Right atrium auricular region (tissue), 2 donors: ENCODE measurements at regions not wholly inside any gene's neighbourhood (a gene's known extent, or its start where the extent isn't known, plus 50 kb on each side); places are given as distances from the start of the nearest gene placed in this dataset.

Source experiments
- DNase-seq: peaks from one replicate; pipeline ENCODE4 v3.0.0-alpha.2; 2019; ENCODE audit warnings: low spot score
- H3K27ac ChIP-seq, 2 donors: fragments of 200-600 bp; sonication (generic); 1 replicate in 1 of 2; 2 replicates in 1 of 2; pipeline ENCODE4 v1.5.1; 2016 to 2019
- H3K27me3 ChIP-seq, 2 donors: fragments of 200-600 bp; sonication (generic); one replicate each; pipeline versions ENCODE4 v1.5.1 to v1.6.0; 2017 to 2019
- H3K36me3 ChIP-seq: fragments of 200-600 bp; sonication (generic); one replicate; pipeline ENCODE4 v1.5.1; 2016
- H3K4me1 ChIP-seq, 2 donors: fragments of 200-600 bp; sonication (generic); one replicate each; pipeline versions ENCODE4 v1.5.1 to v1.6.0; 2017 to 2019
- H3K4me3 ChIP-seq, 2 donors: fragments of 200-600 bp; sonication (generic); 1 replicate in 1 of 2; 2 replicates in 1 of 2; pipeline ENCODE4 v1.5.1; 2017 to 2019; ENCODE audit warnings: mild to moderate bottlenecking in 1 of 2, moderate library complexity in 1 of 2
- H3K9me3 ChIP-seq, 2 donors: fragments of 200-600 bp; sonication (generic); one replicate each; pipeline ENCODE4 v1.5.1; 2019
- CTCF ChIP-seq, 2 donors: fragments of 200-600 bp; sonication (generic); IDR thresholded peaks; one replicate each; pipeline ENCODE4 v1.5.1; 2019; ENCODE audit warnings: antibody characterized with exemption in 2 of 2

GRCh38 chr2:37493425-37493824 lies 149.0 kb downstream of the QPCT start:
- Histone ChIP-seq H3K36me3 (no peaks in the 10 kb centered on the region), H3K4me3 (no peak overlapping the region), H3K27ac (no peak overlapping the region), H3K9me3 (peaks cover 0 to 11% of the 10 kb centered on the region in 2 donors), H3K27me3 (no peaks in the 10 kb centered on the region), H3K4me1 (no peaks in the 10 kb centered on the region)
- no peak for DNase-seq
- TF ChIP-seq CTCF (IDR thresholded peaks at IDR 0.05): no peak

DNA sequence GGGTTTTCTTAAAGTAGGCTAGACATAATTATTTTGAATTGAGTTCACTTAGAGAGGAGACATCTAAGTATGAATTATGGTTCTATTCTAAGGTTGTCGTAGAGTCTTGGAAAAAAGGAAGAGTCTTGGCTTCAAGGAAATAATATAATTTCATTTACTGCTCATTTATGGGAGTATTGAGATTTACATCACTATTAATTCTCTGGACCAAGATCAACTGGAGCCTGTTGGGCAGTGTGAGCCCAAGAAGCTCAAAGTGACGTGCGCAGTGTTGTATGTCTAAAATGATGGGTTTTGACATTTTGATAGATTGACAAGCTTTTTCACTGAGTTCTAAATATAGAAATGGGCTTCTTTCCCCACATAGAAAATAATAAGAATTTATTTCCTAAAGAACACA lies 154.7 kb downstream of the QPCT start:
- DNase-seq: no peak
- H3K36me3 ChIP-seq: no peaks in the 10 kb centered on the region
- H3K4me3 ChIP-seq: no peak overlapping the region
- no peak for TF ChIP-seq CTCF (IDR thresholded peaks at IDR 0.05)
- no peaks in the 10 kb centered on the region for H3K27me3 ChIP-seq
- H3K9me3 ChIP-seq: peaks cover 0 to 9% of the 10 kb centered on the region in 2 donors
- no peak overlapping the region for H3K27ac ChIP-seq
- no peaks in the 10 kb centered on the region for H3K4me1 ChIP-seq

- Histone ChIP-seq H3K9me3 (peaks cover 0 to 9% of the 10 kb centered on the region in 2 donors), H3K27ac (no peak overlapping the region), H3K4me1 (no peaks in the 10 kb centered on the region), H3K36me3 (no peaks in the 10 kb centered on the region), H3K4me3 (no peak overlapping the region), H3K27me3 (no peaks in the 10 kb centered on the region)
- no peak for DNase-seq
- no peak for TF ChIP-seq CTCF (IDR thresholded peaks at IDR 0.05)
These were observed 155.6 kb downstream of the QPCT start for GRCh38 chr2:37500031-37500430.

DNA sequence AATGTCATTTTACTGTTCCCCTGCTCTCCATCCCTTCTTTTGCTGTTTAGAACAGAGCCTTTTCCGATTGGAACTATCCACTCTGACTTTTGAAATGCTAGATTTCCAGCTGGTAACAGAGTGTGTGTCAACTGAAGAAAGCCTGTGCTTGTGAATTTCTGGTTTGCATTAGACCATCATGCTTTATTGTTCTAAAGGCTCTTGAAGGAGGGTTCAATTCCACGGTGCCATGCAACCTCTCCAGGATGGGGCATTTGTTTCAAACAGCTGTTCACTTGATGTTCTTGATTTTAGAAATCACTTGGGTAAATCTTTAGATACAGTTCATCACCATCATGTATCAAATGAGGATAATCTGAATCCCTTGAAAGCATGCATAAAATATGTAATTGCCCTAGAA lies 156.7 kb downstream of the QPCT start:
- no peak for DNase-seq
- H3K4me3 ChIP-seq: no peak overlapping the region
- H3K27ac ChIP-seq: no peak overlapping the region

GRCh38 chr2:37506407-37507050 lies 162.1 kb downstream of the QPCT start:
- Histone ChIP-seq H3K27me3 (no peaks in the 10 kb centered on the region), H3K4me1 (peaks cover 0 to 20% of the 10 kb centered on the region in 2 donors), H3K36me3 (no peaks in the 10 kb centered on the region), H3K27ac (peak overlapping the region; percentile 79 to 89), H3K4me3 (no peak overlapping the region), H3K9me3 (no peaks in the 10 kb centered on the region)
- TF ChIP-seq CTCF (IDR thresholded peaks at IDR 0.05): no peak
- no peak for DNase-seq

More for the DNA sequence above, 156.7 kb downstream of the QPCT start:
- Histone ChIP-seq H3K9me3 (peaks cover 0 to 9% of the 10 kb centered on the region in 2 donors), H3K27me3 (no peaks in the 10 kb centered on the region), H3K36me3 (no peaks in the 10 kb centered on the region), H3K4me1 (no peaks in the 10 kb centered on the region)
- TF ChIP-seq CTCF (IDR thresholded peaks at IDR 0.05): no peak

DNA sequence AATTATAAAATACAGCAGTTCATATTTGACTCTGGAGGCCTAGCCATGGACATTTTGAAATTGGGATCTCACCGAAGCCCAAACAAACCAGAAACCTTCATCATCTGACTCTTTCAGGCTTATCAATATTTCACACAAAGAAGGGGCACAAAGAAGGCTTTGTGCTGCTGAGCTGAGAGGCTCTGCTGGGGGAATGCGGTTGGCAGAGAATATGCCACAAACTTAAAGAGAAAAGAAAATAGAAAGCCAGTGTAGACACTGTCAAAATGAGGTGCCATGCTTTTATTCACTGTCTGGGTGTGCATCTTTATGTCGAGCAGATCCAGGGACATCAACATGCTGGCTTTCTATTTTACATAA lies 162.6 kb downstream of the QPCT start:
- H3K4me3 ChIP-seq: no peak overlapping the region
- peaks cover 0 to 20% of the 10 kb centered on the region in 2 donors for H3K4me1 ChIP-seq
- H3K27me3 ChIP-seq: no peaks in the 10 kb centered on the region
- no peaks in the 10 kb centered on the region for H3K36me3 ChIP-seq
- H3K27ac ChIP-seq: peak overlapping the region; percentile 79 to 89
- DNase-seq: no peak
- no peak for TF ChIP-seq CTCF (IDR thresholded peaks at IDR 0.05)
- H3K9me3 ChIP-seq: no peaks in the 10 kb centered on the region
